ENCODE measurements at regions not wholly inside any gene's neighbourhood (a gene's known extent, or its start where the extent isn't known, plus 50 kb on each side); places are given as distances from the start of the nearest gene placed in this dataset.

DNA sequence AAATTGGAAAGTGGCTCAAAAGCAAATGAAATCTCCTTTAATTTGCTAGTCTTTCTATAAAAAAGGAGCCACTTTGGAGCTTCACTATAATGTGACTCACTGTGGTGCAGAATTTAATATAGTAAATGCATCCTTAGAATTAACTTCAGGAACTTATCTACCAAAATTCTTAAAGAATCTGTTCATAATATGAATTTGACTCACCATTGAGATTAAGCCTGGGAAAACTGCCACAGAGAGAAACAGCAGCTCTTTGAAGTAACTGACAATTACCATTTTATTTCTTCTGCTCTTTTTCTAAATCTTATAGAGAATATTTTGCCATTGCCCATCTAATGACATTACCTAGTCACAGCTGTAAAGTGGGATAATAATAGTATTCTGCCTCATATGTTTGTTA lies 211.9 kb upstream of the CDH6 start:
- no peak overlapping the region for H3K4me3 Mint-ChIP-seq
- H3K9me3 Mint-ChIP-seq (ENCODE audit: low read depth) = no peaks in the 10 kb centered on the region
- ATAC-seq (no peak), DNase-seq (no peak)
- H3K36me3 Mint-ChIP-seq (ENCODE audit: low read depth) = no peaks in the 10 kb centered on the region
- CTCF ChIA-PET = interaction anchor here (1.2 kb wide), 1 partner anchor 9 kb away, joined by 5 read pairs; no protein-coding TSS in a partner anchor
- no peaks in the 10 kb centered on the region for H3K4me1 Mint-ChIP-seq
- H3K27me3 Mint-ChIP-seq = no peaks in the 10 kb centered on the region
- POLR2A ChIA-PET = no interaction called here
- no peak overlapping the region for H3K27ac Mint-ChIP-seq
- intact Hi-C loops (cut with DNase I, micrococcal nuclease) = no loop called here

- DNase-seq (no peak), ATAC-seq (no peak)
- H3K4me1 Mint-ChIP-seq = no peaks in the 10 kb centered on the region
- ChIA-PET POLR2A (no interaction called here), CTCF (no interaction called here)
- H3K4me3 Mint-ChIP-seq = no peak overlapping the region
- H3K36me3 Mint-ChIP-seq (ENCODE audit: low read depth) = no peaks in the 10 kb centered on the region
- no peaks in the 10 kb centered on the region for H3K27me3 Mint-ChIP-seq
- no peak overlapping the region for H3K27ac Mint-ChIP-seq
- intact Hi-C loops (cut with DNase I, micrococcal nuclease) = no loop called here
- peaks cover 9% of the 10 kb centered on the region for H3K9me3 Mint-ChIP-seq (ENCODE audit: low read depth)
These were observed 224.5 kb upstream of the CDH6 start for GRCh38 chr5:30968971-30969370.

GRCh38 chr5:30960036-30960435 lies 233.4 kb upstream of the CDH6 start:
- ChIA-PET POLR2A (no interaction called here), CTCF (no interaction called here)
- peaks cover 3% of the 10 kb centered on the region for H3K9me3 Mint-ChIP-seq (ENCODE audit: low read depth)
- intact Hi-C loops (cut with DNase I, micrococcal nuclease) = no loop called here
- DNase-seq = no peak
- H3K4me1 Mint-ChIP-seq = no peaks in the 10 kb centered on the region
- no peak overlapping the region for H3K4me3 Mint-ChIP-seq
- H3K27ac Mint-ChIP-seq = no peak overlapping the region
- H3K27me3 Mint-ChIP-seq = no peaks in the 10 kb centered on the region
- no peaks in the 10 kb centered on the region for H3K36me3 Mint-ChIP-seq (ENCODE audit: low read depth)
- ATAC-seq = no peak

GRCh38 chr5:30959238-30959637 lies 234.2 kb upstream of the CDH6 start:
- no peaks in the 10 kb centered on the region for H3K4me1 Mint-ChIP-seq

GRCh38 chr5:30957591-30957990 lies 235.9 kb upstream of the CDH6 start:
- no peak for DNase-seq
- Mint-ChIP-seq H3K9me3 (ENCODE audit: low read depth) (peaks cover 7% of the 10 kb centered on the region), H3K36me3 (ENCODE audit: low read depth) (no peaks in the 10 kb centered on the region), H3K27ac (no peak overlapping the region), H3K27me3 (no peaks in the 10 kb centered on the region), H3K4me3 (no peak overlapping the region), H3K4me1 (no peaks in the 10 kb centered on the region)
- no peak for ATAC-seq
- CTCF ChIA-PET = no interaction called here
- intact Hi-C loops (cut with DNase I, micrococcal nuclease) = no loop called here
- POLR2A ChIA-PET = no interaction called here

More at GRCh38 chr5:30959238-30959637, 234.2 kb upstream of the CDH6 start:
- Mint-ChIP-seq H3K27ac (no peak overlapping the region), H3K9me3 (ENCODE audit: low read depth) (peaks cover 3% of the 10 kb centered on the region), H3K36me3 (ENCODE audit: low read depth) (no peaks in the 10 kb centered on the region), H3K27me3 (no peaks in the 10 kb centered on the region), H3K4me3 (no peak overlapping the region)
- intact Hi-C loops (cut with DNase I, micrococcal nuclease) = no loop called here
- CTCF ChIA-PET = no interaction called here
- DNase-seq (no peak), ATAC-seq (no peak)
- POLR2A ChIA-PET = no interaction called here

DNA sequence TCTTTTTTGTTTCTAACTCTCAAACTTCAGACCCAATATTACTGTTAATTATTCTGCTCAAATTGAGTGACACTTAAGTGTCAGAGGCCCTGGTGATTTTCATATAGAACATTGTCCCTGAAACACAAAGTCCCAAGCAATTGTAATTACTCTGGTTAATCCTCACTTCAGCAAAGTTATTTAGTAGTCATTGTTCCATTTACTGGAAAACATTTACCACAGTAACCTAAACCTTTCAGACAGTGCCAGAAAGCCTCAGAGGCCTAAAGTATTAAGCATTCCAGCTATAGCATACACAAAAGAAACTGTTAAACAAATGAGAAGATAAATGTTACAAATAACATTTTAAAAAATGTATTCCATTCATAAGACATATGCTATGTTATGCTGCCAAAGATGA lies 237.2 kb upstream of the CDH6 start:
- CTCF ChIA-PET = no interaction called here
- intact Hi-C loops (cut with DNase I, micrococcal nuclease) = no loop called here
- H3K36me3 Mint-ChIP-seq (ENCODE audit: low read depth) = no peaks in the 10 kb centered on the region

GRCh38 chr5:30937070-30937469 lies 256.4 kb upstream of the CDH6 start:
- Mint-ChIP-seq H3K9me3 (ENCODE audit: low read depth) (peaks cover 4% of the 10 kb centered on the region), H3K27ac (no peak overlapping the region), H3K4me3 (no peak overlapping the region), H3K27me3 (no peaks in the 10 kb centered on the region), H3K36me3 (ENCODE audit: low read depth) (no peaks in the 10 kb centered on the region), H3K4me1 (no peaks in the 10 kb centered on the region)
- ChIA-PET CTCF (no interaction called here), POLR2A (no interaction called here)
- DNase-seq (no peak), ATAC-seq (no peak)
- intact Hi-C loops (cut with DNase I, micrococcal nuclease) = no loop called here

More for the DNA sequence above, 237.2 kb upstream of the CDH6 start:
- DNase-seq (no peak), ATAC-seq (no peak)
- H3K27ac Mint-ChIP-seq = no peak overlapping the region
- H3K4me3 Mint-ChIP-seq = no peak overlapping the region
- H3K4me1 Mint-ChIP-seq = no peaks in the 10 kb centered on the region
- peaks cover 7% of the 10 kb centered on the region for H3K9me3 Mint-ChIP-seq (ENCODE audit: low read depth)
- H3K27me3 Mint-ChIP-seq = no peaks in the 10 kb centered on the region
- POLR2A ChIA-PET = no interaction called here

DNA sequence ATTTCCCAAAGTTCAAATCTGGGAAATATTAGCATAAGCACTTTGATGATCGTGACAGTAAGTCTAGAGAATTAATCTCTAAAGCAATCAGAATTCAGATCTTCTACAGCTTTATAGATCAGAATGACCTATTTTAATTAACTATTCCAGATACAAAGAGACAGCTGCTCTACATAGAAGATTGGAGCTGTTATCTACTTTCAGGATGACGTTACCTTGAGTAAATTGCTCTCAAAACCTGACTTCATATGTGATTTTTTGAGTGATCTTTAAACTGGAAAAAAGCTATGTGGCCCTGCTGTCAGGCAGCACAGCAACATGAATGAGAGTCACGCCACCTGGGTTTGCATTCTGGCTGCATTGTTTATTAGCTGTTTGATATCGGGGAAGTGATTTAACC lies 259.9 kb upstream of the CDH6 start:
- ChIA-PET POLR2A (no interaction called here), CTCF (interaction anchor here (1.4 kb wide), 2 partner anchors 9 to 13 kb away, joined by 3 to 5 read pairs; no protein-coding TSS in a partner anchor)
- H3K27me3 Mint-ChIP-seq = no peaks in the 10 kb centered on the region
- no peaks in the 10 kb centered on the region for H3K4me1 Mint-ChIP-seq
- no peaks in the 10 kb centered on the region for H3K36me3 Mint-ChIP-seq (ENCODE audit: low read depth)
- peaks cover 6% of the 10 kb centered on the region for H3K9me3 Mint-ChIP-seq (ENCODE audit: low read depth)
- ATAC-seq = no peak
- DNase-seq = no peak
- no peak overlapping the region for H3K4me3 Mint-ChIP-seq
- H3K27ac Mint-ChIP-seq = no peak overlapping the region
- intact Hi-C loops (cut with DNase I, micrococcal nuclease) = no loop called here

DNA sequence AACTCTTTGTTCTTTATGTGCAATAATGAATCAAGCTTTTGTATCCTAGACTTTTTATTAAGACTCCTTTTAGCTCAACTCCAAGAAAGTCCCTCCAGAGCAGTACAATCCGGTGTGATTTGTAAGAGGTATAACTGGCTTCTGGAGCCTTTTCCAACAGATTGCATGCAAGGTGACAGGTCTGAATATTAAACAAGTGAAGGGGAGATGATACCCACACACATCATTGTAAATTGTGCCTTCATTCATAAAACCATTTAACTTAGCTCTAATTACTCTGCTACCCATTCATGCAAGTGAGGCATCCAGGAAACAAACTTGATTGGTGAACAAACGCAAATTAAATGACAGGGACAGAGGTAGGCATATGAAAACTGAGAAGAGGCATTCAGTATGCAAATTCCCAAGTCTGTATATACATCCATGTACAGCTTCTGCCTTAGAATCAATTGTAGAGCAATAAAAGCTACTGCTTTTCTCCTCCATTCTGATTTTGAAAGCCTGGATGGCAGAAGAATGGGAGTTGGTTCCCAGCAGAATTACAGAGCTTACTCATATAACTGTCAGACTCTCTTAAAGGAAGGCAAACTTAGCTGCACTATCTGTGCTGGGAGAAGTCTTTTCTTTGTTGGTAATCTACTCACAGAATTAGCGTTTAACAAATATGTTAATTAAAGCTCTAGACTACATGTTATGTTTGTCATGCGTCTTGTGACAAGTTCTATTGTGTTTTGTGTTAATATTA lies 261.0 kb upstream of the CDH6 start:
- DNase-seq (no peak), ATAC-seq (no peak)
- Mint-ChIP-seq H3K4me3 (no peak overlapping the region), H3K9me3 (ENCODE audit: low read depth) (peaks cover 7% of the 10 kb centered on the region), H3K27ac (no peak overlapping the region), H3K27me3 (no peaks in the 10 kb centered on the region), H3K4me1 (no peaks in the 10 kb centered on the region), H3K36me3 (ENCODE audit: low read depth) (no peaks in the 10 kb centered on the region)
- ChIA-PET CTCF (interaction anchor here (0.6 to 1.4 kb wide), 3 partner anchors 10 to 18 kb away, joined by 3 to 5 read pairs (median 3); no protein-coding TSS in a partner anchor), POLR2A (no interaction called here)
- intact Hi-C loops (cut with DNase I, micrococcal nuclease) = no loop called here

DNA sequence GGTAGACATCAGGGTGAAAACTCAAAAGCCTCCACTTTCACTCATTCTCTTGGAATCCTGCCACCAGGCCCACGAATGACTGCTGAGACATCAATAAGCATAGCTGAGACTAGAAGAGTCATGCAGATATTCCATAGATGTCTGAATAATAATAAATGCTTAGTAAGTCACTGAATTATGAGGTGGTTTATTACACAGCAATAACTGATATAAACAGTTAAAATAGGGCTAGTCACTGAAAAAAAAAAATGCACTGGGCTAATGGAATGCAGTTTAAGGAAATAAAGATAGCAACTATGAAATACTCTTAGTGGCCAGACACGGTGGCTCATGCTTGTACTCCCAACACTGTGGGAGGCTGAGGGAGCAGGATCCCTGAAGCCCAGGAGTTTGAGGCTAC lies 262.8 kb upstream of the CDH6 start:
- ATAC-seq (no peak), DNase-seq (no peak)
- H3K27me3 Mint-ChIP-seq = no peaks in the 10 kb centered on the region
- H3K4me3 Mint-ChIP-seq = no peak overlapping the region
- POLR2A ChIA-PET = no interaction called here
- peaks cover 6% of the 10 kb centered on the region for H3K9me3 Mint-ChIP-seq (ENCODE audit: low read depth)
- intact Hi-C loops (cut with DNase I, micrococcal nuclease) = no loop called here
- CTCF ChIA-PET = interaction anchor here (0.7 kb wide), 1 partner anchor 132 kb away, joined by 3 read pairs; no protein-coding TSS in a partner anchor
- no peaks in the 10 kb centered on the region for H3K36me3 Mint-ChIP-seq (ENCODE audit: low read depth)
- no peak overlapping the region for H3K27ac Mint-ChIP-seq
- no peaks in the 10 kb centered on the region for H3K4me1 Mint-ChIP-seq

GRCh38 chr5:30928956-30929355 lies 264.5 kb upstream of the CDH6 start:
- Mint-ChIP-seq H3K27ac (no peak overlapping the region), H3K4me3 (no peak overlapping the region), H3K36me3 (ENCODE audit: low read depth) (no peaks in the 10 kb centered on the region), H3K27me3 (no peaks in the 10 kb centered on the region), H3K4me1 (no peaks in the 10 kb centered on the region), H3K9me3 (ENCODE audit: low read depth) (peaks cover 7% of the 10 kb centered on the region)
- ATAC-seq (no peak), DNase-seq (no peak)
- ChIA-PET CTCF (no interaction called here), POLR2A (no interaction called here)
- intact Hi-C loops (cut with DNase I, micrococcal nuclease) = no loop called here

DNA sequence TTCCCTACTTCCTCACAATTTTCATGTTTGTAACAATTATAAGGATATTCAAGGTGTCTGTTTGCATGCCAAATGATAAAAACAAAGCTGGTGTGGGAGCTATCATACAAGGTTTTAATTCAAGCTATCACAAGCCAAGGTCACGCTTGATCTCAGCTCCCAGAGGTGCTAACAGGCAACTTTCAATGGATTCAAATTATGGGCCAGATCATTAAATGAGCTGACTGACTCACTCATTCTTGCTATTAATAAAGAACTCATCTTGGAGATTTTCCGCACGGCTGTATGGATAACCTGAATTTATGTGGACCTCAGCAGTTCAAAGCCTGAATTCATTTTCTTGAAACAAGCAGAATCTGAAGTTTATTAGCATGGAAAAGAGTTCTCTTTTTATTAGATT lies 267.3 kb upstream of the CDH6 start:
- no peaks in the 10 kb centered on the region for H3K36me3 Mint-ChIP-seq (ENCODE audit: low read depth)
- no peaks in the 10 kb centered on the region for H3K4me1 Mint-ChIP-seq
- intact Hi-C loops (cut with DNase I, micrococcal nuclease) = no loop called here
- H3K4me3 Mint-ChIP-seq = no peak overlapping the region
- ChIA-PET CTCF (no interaction called here), POLR2A (no interaction called here)
- H3K9me3 Mint-ChIP-seq (ENCODE audit: low read depth) = peaks cover 7% of the 10 kb centered on the region
- DNase-seq (no peak), ATAC-seq (no peak)
- H3K27me3 Mint-ChIP-seq = no peaks in the 10 kb centered on the region
- H3K27ac Mint-ChIP-seq = no peak overlapping the region

Measured in activated CD4-positive, alpha-beta T cell treated with anti-CD3 and anti-CD28 coated beads for 36 hours (primary cell).